HG03439 (cell line): ENCODE measurements at regions not wholly inside any gene's neighbourhood (a gene's known extent, or its start where the extent isn't known, plus 50 kb on each side); places are given as distances from the start of the nearest gene placed in this dataset.
"Not testable (repeated sequence)": the region's sequence is repeated elsewhere in the genome, so short reads cannot be mapped to it uniquely, and the experiment has no call there.

Experiments
- ATAC-seq: cut with Tn5 transposase; IDR thresholded peaks from one replicate; pipeline ENCODE4 v1.9.1; 2021; ENCODE audit warnings: mild to moderate bottlenecking, moderate library complexity; ENCODE audit not compliant: unreplicated experiment

GRCh38 chr10:35963685-35964084 lies 321.6 kb upstream of the FZD8 start:
- ATAC-seq = no peak

GRCh38 chr10:35961501-35961900 lies 319.4 kb upstream of the FZD8 start:
- no peak for ATAC-seq

GRCh38 chr10:35959252-35959651 lies 317.2 kb upstream of the FZD8 start:
- no peak for ATAC-seq

- not testable (repeated sequence) for ATAC-seq
These were observed 316.5 kb upstream of the FZD8 start for GRCh38 chr10:35958609-35959008.

- no peak for ATAC-seq
These were observed 308.6 kb upstream of the FZD8 start for GRCh38 chr10:35950701-35951100.

- no peak for ATAC-seq
These were observed 308.1 kb upstream of the FZD8 start for GRCh38 chr10:35950226-35950625.

- no peak for ATAC-seq
These were observed 307.7 kb upstream of the FZD8 start for GRCh38 chr10:35949811-35950211.

GRCh38 chr10:35946556-35946955 lies 304.5 kb upstream of the FZD8 start:
- no peak for ATAC-seq

- ATAC-seq = no peak
These were observed 300.0 kb upstream of the FZD8 start for GRCh38 chr10:35942057-35942456.

- no peak for ATAC-seq
These were observed 298.3 kb upstream of the FZD8 start for GRCh38 chr10:35940141-35941041.

- ATAC-seq = no peak
These were observed 296.1 kb upstream of the FZD8 start for GRCh38 chr10:35938160-35938559.

- no peak for ATAC-seq
These were observed 295.4 kb upstream of the FZD8 start for GRCh38 chr10:35937546-35937945.

GRCh38 chr10:35934642-35934995 lies 292.5 kb upstream of the FZD8 start:
- no peak for ATAC-seq

GRCh38 chr10:35933940-35934641 lies 292.0 kb upstream of the FZD8 start:
- ATAC-seq = no peak

GRCh38 chr10:35933491-35933890 lies 291.4 kb upstream of the FZD8 start:
- no peak for ATAC-seq

- ATAC-seq = not testable (repeated sequence)
These were observed 287.9 kb upstream of the FZD8 start for GRCh38 chr10:35929962-35930361.

- ATAC-seq = no peak
These were observed 286.7 kb upstream of the FZD8 start for GRCh38 chr10:35928748-35929147.

GRCh38 chr10:35927990-35928488 lies 285.9 kb upstream of the FZD8 start:
- peak; percentile 66 for ATAC-seq

- no peak for ATAC-seq
These were observed 285.2 kb upstream of the FZD8 start for GRCh38 chr10:35927341-35927740.

GRCh38 chr10:35926846-35927245 lies 284.8 kb upstream of the FZD8 start:
- no peak for ATAC-seq

- ATAC-seq = no peak
These were observed 283.4 kb upstream of the FZD8 start for GRCh38 chr10:35925493-35925892.

- no peak for ATAC-seq
These were observed 282.7 kb upstream of the FZD8 start for GRCh38 chr10:35924759-35925158.
